ENCODE measurements at regions not wholly inside any gene's neighbourhood (a gene's known extent, or its start where the extent isn't known, plus 50 kb on each side); places are given as distances from the start of the nearest gene placed in this dataset.
A peak's percentile ranks its signal among the peaks of the same experiment; 100 is the strongest.

DNA sequence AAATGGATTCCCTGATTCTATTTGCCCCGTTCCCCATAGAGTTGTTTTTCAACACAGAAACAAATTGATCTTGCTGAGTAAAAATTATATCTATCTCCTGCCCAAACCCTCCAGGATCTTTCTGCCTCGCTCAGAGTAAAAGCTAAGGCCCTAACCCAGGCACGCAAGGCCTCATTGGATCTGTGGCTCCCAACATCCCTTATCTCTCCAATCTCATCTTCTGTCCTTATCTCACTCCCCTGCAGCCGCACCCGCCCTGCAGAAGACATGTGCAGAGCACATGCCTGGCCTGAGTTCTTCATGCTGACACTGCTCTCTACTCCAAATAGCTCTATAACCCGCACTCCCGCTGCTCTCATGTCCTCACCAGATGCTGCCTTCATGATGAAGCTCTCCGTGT lies 543.8 kb upstream of the ZFP42 start:
- FAIRE-seq, result no peak
- DNase-seq (ENCODE audit: insufficient read length, low spot score), result no peak

DNA sequence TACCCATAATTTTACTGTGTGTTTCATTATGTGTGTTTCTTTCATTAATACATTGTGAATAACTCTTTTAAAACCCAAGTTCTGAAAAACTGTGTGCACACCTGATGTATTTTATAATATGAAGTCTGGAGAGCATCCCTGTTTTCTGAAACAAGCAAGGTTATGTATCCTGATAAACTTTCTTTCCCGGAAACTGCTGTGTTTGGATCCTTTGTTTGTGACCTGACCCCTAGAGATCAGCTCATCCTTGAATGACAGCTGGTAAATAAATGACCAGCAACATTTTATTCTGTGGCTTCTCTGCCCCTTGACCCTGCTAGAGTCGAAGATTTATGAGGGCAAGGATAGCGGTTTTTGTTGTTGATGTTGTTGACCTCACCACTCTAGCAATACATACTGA lies 535.6 kb upstream of the ZFP42 start:
- FAIRE-seq, result no peak
- DNase-seq (ENCODE audit: insufficient read length, low spot score), result no peak

DNA sequence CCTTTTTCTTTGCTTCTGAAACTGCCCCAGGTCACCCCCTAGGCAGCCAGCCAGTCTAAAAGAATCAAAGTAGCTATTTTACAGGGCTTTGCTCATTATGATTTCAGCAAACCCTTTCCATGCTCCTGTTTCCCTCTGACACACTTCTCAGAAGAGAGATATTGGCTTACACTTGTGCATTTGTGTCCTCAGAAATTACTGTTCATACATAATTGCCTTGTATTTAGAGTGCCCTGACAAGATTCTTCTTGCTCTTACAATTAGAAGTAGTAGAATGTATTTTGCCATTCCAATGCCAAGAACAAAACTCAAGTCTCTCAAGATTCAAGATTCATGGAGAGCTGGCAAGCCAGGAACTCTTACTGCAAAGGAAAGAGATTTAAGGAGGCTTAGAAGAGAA lies 531.0 kb upstream of the ZFP42 start:
- no peak for DNase-seq (ENCODE audit: insufficient read length, low spot score)
- FAIRE-seq, result no peak

DNA sequence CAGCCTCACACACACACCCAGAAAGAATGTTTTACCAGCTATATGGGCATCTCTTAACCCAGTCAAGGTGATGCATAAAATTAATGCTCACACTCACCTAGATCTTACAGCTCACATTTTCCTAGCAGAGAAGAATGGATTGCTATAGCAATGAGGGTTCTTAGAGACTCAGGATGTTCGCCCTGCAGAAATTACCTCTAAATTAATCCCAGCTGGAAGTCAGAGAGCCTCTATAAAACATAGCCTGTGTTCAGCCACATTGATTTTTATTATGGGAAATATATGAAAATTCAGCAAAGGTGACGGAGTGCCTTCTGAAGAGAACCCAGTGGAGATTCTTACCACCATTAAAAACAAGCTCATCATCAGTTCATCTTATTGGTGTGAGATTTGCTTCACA lies 528.3 kb upstream of the ZFP42 start:
- FAIRE-seq, result no peak
- DNase-seq (ENCODE audit: insufficient read length, low spot score), result no peak

DNA sequence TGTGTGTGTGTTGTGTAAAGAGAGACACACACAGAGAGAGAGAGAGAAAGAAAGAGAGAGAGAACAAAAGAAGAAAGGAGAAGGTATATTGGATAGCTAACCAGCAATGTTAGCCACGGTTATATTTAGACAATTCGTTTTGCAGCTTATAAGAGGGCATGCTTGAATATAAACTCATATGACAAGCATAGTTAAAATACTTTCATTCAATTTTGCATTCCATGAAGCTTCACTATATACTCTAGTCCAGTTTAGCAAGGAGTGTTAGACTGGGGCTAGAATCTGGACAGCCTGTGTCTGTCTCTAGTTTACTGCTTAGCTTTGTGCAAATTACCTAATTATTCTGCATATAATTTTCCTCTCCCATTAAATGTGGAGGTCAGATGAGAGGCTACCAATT lies 525.9 kb upstream of the ZFP42 start:
- no peak for DNase-seq (ENCODE audit: insufficient read length, low spot score)
- no peak for FAIRE-seq

DNA sequence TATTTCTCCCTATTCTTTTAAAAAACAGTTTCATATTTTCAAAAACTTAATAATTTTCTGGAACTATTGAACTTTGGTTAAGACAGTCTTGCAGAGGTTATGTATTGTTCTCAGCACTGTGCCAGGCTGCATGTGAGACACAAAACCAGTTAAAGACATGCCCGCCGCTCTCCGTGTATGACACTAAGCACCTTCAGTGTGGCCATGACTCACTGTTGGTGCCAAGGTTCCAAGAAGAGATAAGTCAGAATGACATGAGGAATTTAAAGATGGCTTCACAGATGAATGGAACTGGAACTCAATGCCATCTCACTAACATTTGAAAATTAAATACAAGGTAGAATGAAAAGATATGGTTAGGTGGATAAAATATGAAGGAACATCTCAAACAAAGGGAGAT lies 525.5 kb upstream of the ZFP42 start:
- no peak for DNase-seq (ENCODE audit: insufficient read length, low spot score)
- no peak for FAIRE-seq

DNA sequence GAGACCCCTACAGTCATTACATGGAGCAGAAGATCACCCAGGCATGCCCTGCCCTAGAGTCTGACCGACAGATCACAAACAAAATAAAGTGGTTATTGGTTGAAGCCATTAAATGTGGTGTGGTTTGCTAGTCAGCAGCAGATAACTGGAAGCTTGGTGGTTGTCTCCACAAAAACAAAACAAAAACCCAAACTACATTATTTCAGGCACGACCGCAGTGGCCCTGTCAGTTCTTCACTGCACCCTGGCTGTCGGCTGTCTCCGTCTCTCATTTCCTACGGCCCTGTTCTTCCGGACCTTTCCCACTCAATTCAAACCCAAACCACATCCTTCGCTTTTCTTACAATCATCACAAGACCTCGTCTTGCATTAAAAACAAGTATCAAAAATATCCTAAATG lies 521.3 kb upstream of the ZFP42 start:
- DNase-seq (ENCODE audit: insufficient read length, low spot score) (no peak), FAIRE-seq (no peak)

DNA sequence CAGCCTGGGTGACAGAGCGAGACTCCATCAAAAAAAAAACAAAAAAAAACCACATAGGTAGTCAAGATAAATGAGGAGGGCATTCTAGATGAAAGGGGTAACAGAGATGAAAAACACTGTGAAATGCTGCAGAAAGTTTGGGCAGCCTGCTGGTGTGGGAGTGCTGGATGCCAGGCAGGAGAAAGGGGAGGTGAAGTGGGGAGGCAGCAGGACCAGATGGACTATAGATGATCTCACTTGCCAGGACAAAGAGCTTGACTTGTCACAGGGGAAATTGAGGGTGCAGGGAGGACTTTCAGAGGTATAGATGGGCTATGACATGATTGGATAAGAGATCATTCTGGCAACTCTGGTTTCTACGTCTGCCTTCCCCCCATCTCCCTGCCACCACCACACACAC lies 519.7 kb upstream of the ZFP42 start:
- FAIRE-seq (no peak), DNase-seq (ENCODE audit: insufficient read length, low spot score) (no peak)

DNA sequence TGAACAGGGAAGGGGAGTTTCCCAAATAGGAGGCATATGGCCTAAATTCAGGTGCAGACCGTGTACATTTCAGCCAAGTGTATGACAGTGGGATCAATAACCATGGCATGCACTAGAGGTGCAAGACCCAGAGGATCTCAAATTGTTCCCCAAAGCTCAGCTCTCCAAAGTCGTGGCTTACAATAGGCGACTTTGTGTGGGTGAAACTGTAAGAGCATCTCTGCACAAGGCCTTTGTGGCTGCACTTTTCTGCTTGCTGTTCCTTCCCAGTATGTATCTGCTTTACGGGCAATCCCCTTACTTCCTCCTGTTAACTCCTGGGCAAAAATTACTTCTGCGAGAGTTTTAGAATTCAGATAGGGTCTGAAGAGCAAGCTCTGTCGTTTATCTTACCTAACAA lies 518.3 kb upstream of the ZFP42 start:
- FAIRE-seq, result no peak
- DNase-seq (ENCODE audit: insufficient read length, low spot score), result no peak

DNA sequence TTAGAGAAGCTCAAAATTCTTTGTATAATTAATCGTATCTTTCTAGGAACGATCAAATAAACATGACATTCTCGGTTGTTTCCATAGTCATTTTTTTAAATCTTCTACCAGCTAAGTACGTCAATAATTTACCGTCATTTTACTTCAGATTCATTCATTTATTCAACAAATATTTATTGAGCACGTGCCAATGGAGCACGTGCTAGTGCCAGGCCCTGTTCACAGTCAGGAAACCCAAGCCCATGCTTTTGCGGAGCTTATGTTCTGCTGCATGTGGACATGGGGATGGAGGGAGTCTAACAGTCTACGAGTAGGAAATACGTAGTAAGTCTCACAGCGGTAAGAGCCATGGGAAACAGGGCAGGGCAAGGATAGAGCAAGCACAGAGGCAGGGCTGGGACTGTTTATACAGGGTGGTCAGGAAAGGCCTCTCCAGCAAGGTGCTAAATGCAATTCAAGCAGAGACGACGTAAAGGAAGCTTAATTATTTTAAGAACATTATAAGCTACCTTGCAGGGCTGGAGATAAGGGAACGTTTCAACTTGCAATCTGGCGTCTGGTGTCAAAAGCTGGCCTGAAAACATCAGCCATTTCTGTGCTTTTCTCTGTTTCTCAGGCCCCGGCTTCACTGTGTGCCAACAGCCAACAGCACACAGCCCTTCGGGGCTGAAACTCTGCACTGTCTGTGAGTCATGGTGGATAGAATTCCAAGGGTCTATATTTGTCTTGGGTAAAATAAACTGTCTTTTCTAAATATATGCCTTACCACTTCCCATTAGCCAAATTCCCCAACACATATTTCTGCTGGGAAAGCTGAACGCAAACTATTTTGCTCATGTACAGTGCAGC lies 517.1 kb upstream of the ZFP42 start:
- DNase-seq (ENCODE audit: insufficient read length, low spot score) (peak; percentile 59), FAIRE-seq (peak; percentile 62)

DNA sequence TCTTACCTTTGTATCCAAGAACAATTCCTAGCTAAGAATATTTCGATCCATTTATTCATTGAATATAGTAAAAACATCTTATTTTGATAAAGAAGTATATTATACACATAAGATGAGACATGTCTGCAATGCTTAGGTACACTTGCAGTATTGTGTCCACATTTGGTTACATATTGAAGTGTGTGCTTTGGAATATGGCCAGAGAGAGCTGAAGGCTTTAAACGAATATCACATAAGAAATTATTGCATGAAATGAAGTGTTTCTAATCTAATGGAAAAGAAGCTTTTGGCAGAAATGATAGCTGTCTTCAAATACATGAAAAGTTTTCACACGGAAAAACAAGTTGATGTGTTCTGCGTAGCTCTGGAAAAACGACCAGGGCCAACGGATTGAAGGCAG lies 516.1 kb upstream of the ZFP42 start:
- FAIRE-seq (peak; percentile 9), DNase-seq (ENCODE audit: insufficient read length, low spot score) (no peak)

DNA sequence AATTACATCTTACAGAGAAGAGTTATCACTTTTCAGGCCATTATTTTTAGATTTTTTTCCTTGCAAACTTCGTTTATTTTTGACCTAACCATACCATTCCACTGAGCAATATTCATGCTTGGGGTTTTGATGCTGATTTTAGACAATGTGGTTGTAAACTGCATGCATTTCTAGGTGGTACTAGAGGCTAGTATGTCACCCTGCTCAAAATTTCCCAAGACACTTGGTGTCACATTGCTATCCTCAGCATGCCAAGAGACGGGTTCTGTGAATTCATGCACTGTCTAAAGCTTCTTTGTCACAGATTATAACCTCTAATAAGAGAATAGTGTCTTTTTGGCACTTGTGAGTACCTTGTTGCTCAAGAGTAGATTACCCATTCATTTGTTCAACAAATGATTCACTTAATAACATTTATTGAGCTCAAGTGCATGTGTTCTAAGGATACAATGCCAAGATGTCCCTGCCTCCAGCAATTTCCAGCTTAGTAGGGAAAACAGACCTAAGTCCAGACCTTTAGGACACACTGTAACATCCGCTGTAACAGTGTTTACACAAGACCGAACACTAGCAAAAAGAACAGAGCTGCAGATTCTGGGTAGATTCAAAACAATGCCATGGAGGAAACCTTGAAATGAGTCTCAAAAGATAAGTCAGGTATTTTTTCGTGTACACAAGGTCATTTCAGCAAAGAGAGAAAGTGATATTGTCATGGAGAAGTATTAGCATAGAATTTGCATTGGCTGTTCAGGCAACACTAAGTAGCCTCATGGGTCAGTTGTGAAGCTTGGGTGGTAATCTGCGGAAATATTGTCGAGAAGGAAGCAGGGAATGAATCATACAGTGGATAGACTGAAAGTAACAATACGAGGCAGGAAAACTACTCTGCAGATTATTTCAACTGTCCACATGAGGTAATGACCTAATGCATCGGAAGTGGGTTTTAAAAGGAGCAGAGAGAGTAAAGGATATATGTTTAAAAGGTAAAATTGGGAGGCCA lies 515.1 kb upstream of the ZFP42 start:
- DNase-seq (ENCODE audit: insufficient read length, low spot score), result no peak
- peak; percentile 52 for FAIRE-seq

DNA sequence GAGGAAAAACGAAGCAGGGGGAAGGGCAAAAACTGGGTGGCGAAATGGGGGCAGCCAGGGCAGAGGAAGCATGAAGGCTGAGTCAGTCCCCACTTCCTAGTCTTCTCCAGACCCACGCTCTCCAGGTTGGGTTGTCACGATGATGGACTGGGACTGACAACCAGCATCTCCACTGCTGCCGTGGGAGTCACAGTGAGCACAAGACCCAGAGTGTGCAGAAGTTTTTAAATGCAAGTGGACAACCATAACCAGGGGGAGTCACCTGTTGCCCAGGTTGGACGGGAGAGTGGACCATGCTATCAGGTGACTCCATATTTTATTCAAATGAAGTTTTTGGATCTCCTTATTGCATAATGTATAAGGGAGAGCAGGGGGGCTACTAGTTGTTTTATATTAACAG lies 511.4 kb upstream of the ZFP42 start:
- no peak for FAIRE-seq
- no peak for DNase-seq (ENCODE audit: insufficient read length, low spot score)

DNA sequence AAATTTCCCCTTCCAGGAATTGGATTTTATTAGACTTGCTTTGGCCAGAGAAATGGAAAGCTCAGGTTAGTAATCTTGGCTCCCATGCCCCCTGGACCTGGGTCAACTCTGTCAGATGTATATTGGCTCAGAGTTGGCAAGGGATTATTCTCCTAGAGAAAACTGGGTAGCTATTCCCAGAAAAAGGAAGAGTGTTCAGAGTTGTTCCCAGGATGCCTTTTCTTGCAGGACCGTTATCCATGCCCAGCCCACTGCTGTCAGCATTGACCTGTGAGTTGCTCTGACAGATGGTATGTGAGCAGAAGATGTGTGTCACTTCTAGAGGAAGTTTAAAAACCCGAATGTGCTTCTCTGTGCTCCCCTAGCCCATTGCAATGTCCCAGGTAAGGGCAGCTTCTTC lies 509.9 kb upstream of the ZFP42 start:
- DNase-seq (ENCODE audit: insufficient read length, low spot score), result no peak

DNA sequence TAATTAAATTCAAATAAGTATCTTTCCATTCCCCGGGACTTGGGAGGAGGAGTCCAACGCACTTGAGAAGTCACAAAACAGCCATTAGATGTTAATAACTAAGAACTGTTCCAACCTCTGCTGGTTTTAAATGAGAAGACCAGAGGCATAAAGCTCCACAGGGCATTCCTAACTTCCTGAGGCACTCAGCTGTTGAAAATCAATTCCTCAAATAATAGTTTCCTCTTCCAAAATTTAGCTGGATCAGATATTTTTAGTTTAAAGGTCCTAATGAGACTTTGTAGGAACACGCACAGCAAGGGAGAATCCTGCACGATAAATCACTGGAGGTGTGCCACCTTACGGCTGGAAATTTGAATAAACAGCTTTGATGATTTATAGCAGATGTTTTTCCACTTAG lies 504.3 kb upstream of the ZFP42 start:
- FAIRE-seq, result no peak
- no peak for DNase-seq (ENCODE audit: insufficient read length, low spot score)

More for the DNA sequence above, 509.9 kb upstream of the ZFP42 start:
- FAIRE-seq, result no peak

DNA sequence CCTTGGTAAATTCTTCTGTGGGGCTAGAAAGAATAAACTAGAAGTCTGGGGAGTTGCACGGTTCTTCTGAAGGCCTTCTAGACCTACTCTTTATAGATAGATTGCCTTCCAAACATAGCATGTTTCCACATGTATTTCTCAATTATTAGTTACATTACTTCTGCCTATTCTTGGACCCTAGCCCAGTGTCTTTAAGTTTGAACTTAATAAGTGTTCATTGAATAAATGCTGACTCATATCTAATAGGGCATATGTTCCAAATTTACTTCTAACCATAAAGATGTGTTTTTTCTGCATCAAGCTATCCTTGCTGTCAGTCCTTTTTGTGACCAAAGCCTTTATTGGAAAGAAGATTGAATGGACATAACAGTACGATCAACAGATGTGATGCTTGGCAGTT lies 503.6 kb upstream of the ZFP42 start:
- FAIRE-seq, result no peak

DNA sequence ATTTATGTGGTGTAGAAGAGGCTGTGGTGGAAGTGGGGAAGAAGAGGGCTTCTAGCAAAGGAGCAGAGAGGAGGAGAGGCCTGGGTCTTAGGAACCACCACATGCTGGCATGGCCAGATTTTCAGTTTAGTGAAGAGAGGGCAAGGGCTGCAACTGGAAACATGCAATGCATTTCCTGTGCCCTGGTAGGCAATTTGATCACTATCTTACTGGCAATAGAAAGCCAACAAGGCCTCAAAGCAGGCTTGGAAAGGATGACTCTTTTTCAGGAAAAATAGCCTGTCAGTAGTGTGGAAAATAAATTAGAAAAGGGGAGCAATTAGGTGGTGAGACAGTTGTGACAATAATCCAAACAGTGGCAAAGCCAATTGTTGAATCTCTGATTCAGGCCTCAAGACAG lies 501.9 kb upstream of the ZFP42 start:
- DNase-seq (ENCODE audit: insufficient read length, low spot score), result peak; percentile 14
- no peak for FAIRE-seq

More for the DNA sequence above, 503.6 kb upstream of the ZFP42 start:
- DNase-seq (ENCODE audit: insufficient read length, low spot score), result no peak

DNA sequence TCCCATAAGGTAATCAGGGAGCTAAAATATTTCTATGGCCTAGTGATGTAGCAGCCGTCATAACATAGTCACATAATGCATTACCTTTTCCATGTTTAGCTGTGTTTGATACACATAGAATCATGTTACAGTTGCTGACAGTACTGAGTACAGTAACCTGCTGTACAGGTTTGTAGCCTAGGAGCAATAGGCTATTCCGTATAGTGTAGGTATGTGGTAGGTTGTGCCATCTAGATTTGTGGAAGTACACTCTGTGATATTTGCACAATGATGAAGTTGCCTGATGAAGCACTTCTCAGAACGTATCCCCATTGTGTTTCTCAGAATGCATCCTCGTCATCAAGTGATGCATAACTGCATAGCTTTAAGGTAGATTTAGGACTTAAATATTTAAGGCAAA lies 495.6 kb upstream of the ZFP42 start:
- peak; percentile 89 for FAIRE-seq

DNA sequence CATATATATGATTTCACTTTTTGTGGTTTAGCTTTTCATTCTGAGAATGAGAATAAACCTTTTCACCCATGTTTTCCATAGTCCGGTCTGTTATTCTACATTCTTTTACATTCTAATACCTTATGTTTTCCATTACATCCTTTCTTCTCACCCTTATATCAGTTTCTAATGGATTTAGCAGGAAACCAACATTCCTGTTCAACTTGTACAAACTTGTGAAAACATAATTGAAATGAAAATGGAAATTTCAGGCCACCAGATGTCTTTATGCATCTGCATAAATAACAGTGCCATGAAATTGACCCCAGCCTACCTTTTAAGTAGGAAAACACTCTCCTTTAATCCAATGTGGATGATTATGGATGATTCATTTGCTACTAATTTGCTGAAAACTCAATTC lies 494.8 kb upstream of the ZFP42 start:
- DNase-seq (ENCODE audit: insufficient read length, low spot score) (no peak), FAIRE-seq (no peak)

More for the DNA sequence above, 495.6 kb upstream of the ZFP42 start:
- no peak for DNase-seq (ENCODE audit: insufficient read length, low spot score)

DNA sequence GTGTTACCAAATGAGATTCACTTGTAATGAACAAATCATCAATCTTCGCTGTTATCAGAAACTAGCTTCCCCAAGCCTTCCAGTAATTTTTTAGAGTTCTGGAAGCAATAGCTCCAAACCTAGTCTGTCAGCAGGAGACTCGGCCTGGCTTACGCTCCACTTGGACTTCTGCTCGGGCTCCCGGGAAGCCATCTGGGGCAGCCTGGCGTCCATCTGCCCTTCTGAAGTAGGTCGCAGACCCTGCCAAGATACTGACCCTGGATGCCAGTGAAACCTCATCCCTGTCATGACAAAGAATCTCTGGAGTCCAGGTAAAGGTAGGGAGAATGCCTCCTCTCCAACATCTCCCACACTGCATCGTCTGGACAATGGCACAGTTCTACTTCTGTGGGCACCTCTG lies 493.8 kb upstream of the ZFP42 start:
- DNase-seq (ENCODE audit: insufficient read length, low spot score) (no peak), FAIRE-seq (no peak)

DNA sequence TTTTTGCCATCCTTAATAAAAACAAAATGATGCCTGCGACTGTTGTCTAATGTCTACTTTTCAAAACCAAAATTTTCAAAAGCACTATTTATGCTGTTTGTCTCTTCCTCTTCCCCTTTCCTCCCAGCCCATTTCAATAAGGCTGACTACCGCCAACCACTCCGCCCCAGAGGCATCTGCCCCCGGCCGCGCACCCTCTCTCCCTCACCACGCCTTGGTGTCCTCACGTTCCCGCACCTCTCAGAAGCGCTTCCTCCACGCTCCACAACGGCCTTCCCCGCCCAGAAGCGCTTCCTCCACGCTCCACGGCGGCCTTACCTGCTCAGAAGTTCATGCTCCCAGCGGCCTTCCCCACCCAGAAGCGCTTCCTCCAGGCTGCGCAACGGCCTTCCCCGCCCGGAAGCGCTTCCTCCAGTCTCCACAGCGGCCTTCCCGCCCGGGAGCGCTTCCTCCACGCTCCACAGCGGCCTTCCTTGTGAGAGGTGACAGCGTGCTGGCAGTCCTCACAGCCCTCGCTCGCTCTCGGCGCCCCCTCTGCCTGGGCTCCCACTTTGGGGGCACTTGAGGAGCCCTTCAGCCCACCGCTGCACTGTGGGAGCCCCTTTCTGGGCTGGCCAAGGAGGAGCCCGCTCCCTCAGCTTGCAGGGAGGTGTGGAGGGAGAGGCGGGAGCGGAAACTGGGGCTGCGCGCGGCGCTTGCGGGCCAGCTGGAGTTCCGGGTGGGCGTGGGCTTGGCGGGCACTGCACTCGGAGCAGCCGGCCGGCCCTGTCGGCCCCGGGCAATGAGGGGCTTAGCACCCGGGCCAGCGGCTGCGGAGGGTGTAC lies 490.4 kb upstream of the ZFP42 start:
- no peak for FAIRE-seq
- no peak for DNase-seq (ENCODE audit: insufficient read length, low spot score)

Data from HTR-8/SVneo (cell line).